Tibial nerve (tissue), 4 donors: ENCODE measurements at regions not wholly inside any gene's neighbourhood (a gene's known extent, or its start where the extent isn't known, plus 50 kb on each side); places are given as distances from the start of the nearest gene placed in this dataset.

ENCODE experiments used
- DNase-seq, 2 donors: peaks; one replicate each; pipeline ENCODE4 v3.0.0-alpha.2; 2019; ENCODE audit warnings: low spot score in 2 of 2
- H3K27ac ChIP-seq, 4 donors: fragments of 200-600 bp; sonication (generic) in 3 of 4; one replicate each; pipeline ENCODE4 v1.5.1; 2017 to 2019; ENCODE audit warnings: mild to moderate bottlenecking in 1 of 4
- H3K27me3 ChIP-seq, 2 donors: fragments of 200-600 bp; sonication (generic) in 1 of 2; one replicate each; pipeline versions ENCODE4 v1.5.1 to v1.6.0; 2017 to 2019
- H3K36me3 ChIP-seq, 3 donors: fragments of 200-600 bp; sonication (generic); one replicate each; pipeline ENCODE4 v1.5.1; 2018 to 2019
- H3K4me1 ChIP-seq, 4 donors: fragments of 200-600 bp; sonication (generic) in 3 of 4; one replicate each; pipeline ENCODE4 v1.5.1; 2017 to 2019
- H3K4me3 ChIP-seq, 4 donors: fragments of 200-600 bp; sonication (generic) in 3 of 4; one replicate each; pipeline ENCODE4 v1.5.1; 2017 to 2019; ENCODE audit warnings: mild to moderate bottlenecking in 1 of 4, moderate library complexity in 1 of 4
- H3K9me3 ChIP-seq, 4 donors: fragments of 200-600 bp; sonication (generic) in 3 of 4; one replicate each; pipeline ENCODE4 v1.5.1; 2017 to 2019
- EP300 ChIP-seq, 2 donors: sonication (generic); formaldehyde crosslinking; IDR thresholded peaks; one replicate each; pipeline ENCODE4 v1.6.1; 2017; ENCODE audit warnings: antibody characterized with exemption in 2 of 2, mild to moderate bottlenecking in 1 of 2
- POLR2A ChIP-seq, 2 donors: fragments of 450-650 bp; IDR thresholded peaks; one replicate each; pipeline ENCODE4 v1.6.1; 2017; ENCODE audit warnings: antibody characterized with exemption in 2 of 2, mild to moderate bottlenecking in 2 of 2, moderate library complexity in 2 of 2
- WGBS, 2 donors: methylation state at CpG; one replicate each; pipeline ENCODE4 v1.1.5; 2018; 5-methylcytosine and 5-hydroxymethylcytosine counted together
- TF ChIP-seq, protein P1 (sequence below), 5 experiments: fragments of 200-600 bp in 3 of 5; fragments of 450-650 bp in 2 of 5; sonication (generic) in 3 of 5; IDR thresholded peaks; one replicate each; pipeline ENCODE4 v1.5.1; 2016 to 2019; ENCODE audit warnings: antibody characterized with exemption in 5 of 5, mild to moderate bottlenecking in 3 of 5, moderate library complexity in 2 of 5

- Histone ChIP-seq H3K9me3 (no peaks in the 10 kb centered on the region), H3K27me3 (no peaks in the 10 kb centered on the region), H3K36me3 (no peaks in the 10 kb centered on the region), H3K4me1 (peaks cover 0 to 2% (median 0%) of the 10 kb centered on the region in 4 donors), H3K27ac (no peak overlapping the region), H3K4me3 (no peak overlapping the region)
- TF ChIP-seq POLR2A (IDR thresholded peaks at IDR 0.05) = no peak
- TF ChIP-seq EP300 (IDR thresholded peaks at IDR 0.05) = no peak
- TF ChIP-seq, protein P1, sequence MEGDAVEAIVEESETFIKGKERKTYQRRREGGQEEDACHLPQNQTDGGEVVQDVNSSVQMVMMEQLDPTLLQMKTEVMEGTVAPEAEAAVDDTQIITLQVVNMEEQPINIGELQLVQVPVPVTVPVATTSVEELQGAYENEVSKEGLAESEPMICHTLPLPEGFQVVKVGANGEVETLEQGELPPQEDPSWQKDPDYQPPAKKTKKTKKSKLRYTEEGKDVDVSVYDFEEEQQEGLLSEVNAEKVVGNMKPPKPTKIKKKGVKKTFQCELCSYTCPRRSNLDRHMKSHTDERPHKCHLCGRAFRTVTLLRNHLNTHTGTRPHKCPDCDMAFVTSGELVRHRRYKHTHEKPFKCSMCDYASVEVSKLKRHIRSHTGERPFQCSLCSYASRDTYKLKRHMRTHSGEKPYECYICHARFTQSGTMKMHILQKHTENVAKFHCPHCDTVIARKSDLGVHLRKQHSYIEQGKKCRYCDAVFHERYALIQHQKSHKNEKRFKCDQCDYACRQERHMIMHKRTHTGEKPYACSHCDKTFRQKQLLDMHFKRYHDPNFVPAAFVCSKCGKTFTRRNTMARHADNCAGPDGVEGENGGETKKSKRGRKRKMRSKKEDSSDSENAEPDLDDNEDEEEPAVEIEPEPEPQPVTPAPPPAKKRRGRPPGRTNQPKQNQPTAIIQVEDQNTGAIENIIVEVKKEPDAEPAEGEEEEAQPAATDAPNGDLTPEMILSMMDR (IDR thresholded peaks at IDR 0.05) = no peak
- no peak for DNase-seq
- WGBS, 2 donors = 85 to 91% methylated on average over 6 of the region's 6 CpGs
Measured at GRCh38 chr1:219279017-219279770, 105.5 kb downstream of the LYPLAL1 start.

GRCh38 chr1:219278288-219278687 is 104.6 kb downstream of the LYPLAL1 start:
- Histone ChIP-seq H3K36me3 (no peaks in the 10 kb centered on the region), H3K9me3 (no peaks in the 10 kb centered on the region), H3K27ac (no peak overlapping the region), H3K4me1 (peaks cover 0 to 2% (median 0%) of the 10 kb centered on the region in 4 donors), H3K27me3 (no peaks in the 10 kb centered on the region), H3K4me3 (no peak overlapping the region)
- TF ChIP-seq POLR2A (IDR thresholded peaks at IDR 0.05) (no peak), EP300 (IDR thresholded peaks at IDR 0.05) (no peak)
- TF ChIP-seq, protein P1 (IDR thresholded peaks at IDR 0.05) = no peak
- DNase-seq = no peak
- 78 to 80% methylated on average over 1 of the region's 1 CpG for WGBS, 2 donors

DNA sequence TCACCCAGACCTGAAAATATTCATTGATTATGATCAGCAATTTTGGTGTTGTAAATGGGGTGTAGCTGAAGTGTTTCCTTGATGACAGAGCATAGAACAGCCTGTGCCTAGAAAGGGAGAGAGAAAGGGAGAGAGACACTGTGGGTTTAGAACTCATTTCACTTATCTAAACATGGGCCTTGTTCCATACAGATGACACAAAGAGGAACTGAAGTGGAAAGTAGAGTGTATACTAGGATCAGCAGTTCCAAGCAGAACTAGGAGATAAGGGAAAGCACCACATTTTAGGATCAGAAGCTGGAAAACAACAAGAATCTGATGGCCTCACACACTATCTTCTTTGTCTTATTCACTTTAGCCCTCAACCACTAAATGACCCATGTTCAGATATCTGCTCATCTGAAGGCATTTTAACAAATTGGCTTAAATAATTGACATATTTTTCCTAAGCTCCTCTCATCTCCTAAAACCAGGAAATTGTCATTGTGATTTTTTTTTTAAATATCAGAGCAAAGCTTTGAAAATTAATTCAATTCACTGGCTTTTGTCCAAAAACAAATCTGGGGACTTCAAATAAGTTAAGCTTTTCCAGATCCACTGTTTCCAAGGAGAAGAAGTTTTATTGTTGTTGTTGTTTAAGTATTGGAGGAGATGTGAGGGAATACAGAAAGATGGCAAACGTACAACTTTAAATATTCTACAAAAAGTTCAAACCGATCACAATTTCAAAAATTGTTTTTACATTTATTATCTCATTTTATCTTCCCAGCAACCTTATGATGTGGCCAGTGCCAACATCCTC is 103.8 kb downstream of the LYPLAL1 start:
- H3K4me1 ChIP-seq = peaks cover 0 to 7% (median 0%) of the 10 kb centered on the region in 4 donors
- no peaks in the 10 kb centered on the region for H3K36me3 ChIP-seq
- H3K4me3 ChIP-seq = no peak overlapping the region
- TF ChIP-seq, protein P1 (IDR thresholded peaks at IDR 0.05) = no peak
- TF ChIP-seq POLR2A (IDR thresholded peaks at IDR 0.05) (no peak), EP300 (IDR thresholded peaks at IDR 0.05) (no peak)
- no peaks in the 10 kb centered on the region for H3K27me3 ChIP-seq
- no peaks in the 10 kb centered on the region for H3K9me3 ChIP-seq
- H3K27ac ChIP-seq = no peak overlapping the region
- DNase-seq = no peak
- WGBS, 2 donors = 69 to 79% methylated on average over 2 of the region's 2 CpGs

DNA sequence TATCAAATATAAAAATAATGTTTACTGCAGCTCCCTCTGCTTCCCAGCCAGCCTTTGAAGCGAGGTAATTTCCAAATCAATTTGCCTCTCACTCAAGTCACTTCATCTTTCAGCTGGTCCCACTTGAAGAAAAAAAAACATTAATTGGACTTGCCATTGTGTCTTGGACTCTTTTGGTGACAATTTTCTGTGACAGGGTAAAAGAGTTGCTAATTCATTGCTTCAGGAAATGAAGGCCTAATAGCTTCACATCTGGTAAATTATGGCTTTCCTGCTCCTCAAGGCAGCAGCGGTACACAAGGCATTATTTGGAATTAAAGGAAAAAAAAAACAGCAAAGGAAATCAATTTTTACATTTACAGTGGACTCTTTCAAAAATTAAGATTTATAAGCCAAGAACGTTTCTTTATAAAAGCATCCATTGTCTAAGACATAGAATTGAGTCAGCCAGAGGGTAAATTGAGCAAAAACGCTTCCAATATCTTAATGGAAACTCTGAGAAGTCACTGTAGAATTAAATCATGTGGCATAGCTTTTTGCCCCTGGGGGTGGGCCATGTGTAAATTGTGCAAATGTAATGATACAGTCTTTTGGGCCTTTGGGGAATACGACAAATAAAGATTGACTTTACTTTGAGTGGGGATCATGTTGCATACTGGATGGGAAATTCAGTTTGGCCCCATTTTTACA is 102.5 kb downstream of the LYPLAL1 start:
- H3K27me3 ChIP-seq = no peaks in the 10 kb centered on the region
- no peak for TF ChIP-seq EP300 (IDR thresholded peaks at IDR 0.05)
- no peak for TF ChIP-seq POLR2A (IDR thresholded peaks at IDR 0.05)
- TF ChIP-seq, protein P1 (IDR thresholded peaks at IDR 0.05) = no peak
- WGBS, 2 donors = 54 to 58% methylated on average over 5 of the region's 5 CpGs

More for the DNA sequence above, 102.5 kb downstream of the LYPLAL1 start:
- no peak overlapping the region for H3K27ac ChIP-seq
- no peaks in the 10 kb centered on the region for H3K9me3 ChIP-seq
- no peak overlapping the region for H3K4me3 ChIP-seq
- H3K36me3 ChIP-seq = no peaks in the 10 kb centered on the region
- no peak for DNase-seq
- peaks cover 0 to 20% (median 3%) of the 10 kb centered on the region in 4 donors for H3K4me1 ChIP-seq
